Fibroblast of villous mesenchyme (primary cell): ENCODE measurements at regions not wholly inside any gene's neighbourhood (a gene's known extent, or its start where the extent isn't known, plus 50 kb on each side); places are given as distances from the start of the nearest gene placed in this dataset.

Experiments used
- DNase-seq: peaks from one replicate; pipeline ENCODE4 v3.0.0-alpha.2; 2010; ENCODE audit warnings: low read depth
- H3K4me3 ChIP-seq: 2 replicates; pipeline ENCODE4 v1.5.1; 2011; ENCODE audit warnings: low read depth, mild to moderate bottlenecking, low read length
- TF ChIP-seq, protein P1 (sequence below): IDR thresholded peaks from 2 replicates; pipeline ENCODE4 v1.5.1; 2012; ENCODE audit warnings: low read depth, mild to moderate bottlenecking, low read length; ENCODE audit not compliant: insufficient read depth

GRCh38 chr6:165091121-165091785, 218.2 kb downstream of the C6orf118 start:
- TF ChIP-seq, protein P1, sequence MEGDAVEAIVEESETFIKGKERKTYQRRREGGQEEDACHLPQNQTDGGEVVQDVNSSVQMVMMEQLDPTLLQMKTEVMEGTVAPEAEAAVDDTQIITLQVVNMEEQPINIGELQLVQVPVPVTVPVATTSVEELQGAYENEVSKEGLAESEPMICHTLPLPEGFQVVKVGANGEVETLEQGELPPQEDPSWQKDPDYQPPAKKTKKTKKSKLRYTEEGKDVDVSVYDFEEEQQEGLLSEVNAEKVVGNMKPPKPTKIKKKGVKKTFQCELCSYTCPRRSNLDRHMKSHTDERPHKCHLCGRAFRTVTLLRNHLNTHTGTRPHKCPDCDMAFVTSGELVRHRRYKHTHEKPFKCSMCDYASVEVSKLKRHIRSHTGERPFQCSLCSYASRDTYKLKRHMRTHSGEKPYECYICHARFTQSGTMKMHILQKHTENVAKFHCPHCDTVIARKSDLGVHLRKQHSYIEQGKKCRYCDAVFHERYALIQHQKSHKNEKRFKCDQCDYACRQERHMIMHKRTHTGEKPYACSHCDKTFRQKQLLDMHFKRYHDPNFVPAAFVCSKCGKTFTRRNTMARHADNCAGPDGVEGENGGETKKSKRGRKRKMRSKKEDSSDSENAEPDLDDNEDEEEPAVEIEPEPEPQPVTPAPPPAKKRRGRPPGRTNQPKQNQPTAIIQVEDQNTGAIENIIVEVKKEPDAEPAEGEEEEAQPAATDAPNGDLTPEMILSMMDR: no peak
- H3K4me3 ChIP-seq: no peak overlapping the region
- peak; percentile 5 for DNase-seq

- TF ChIP-seq, protein P1: no peak
- no peak for DNase-seq
- no peak overlapping the region for H3K4me3 ChIP-seq
These were observed 219.2 kb downstream of the C6orf118 start for GRCh38 chr6:165090242-165090641.

GRCh38 chr6:165086814-165087213, 222.6 kb downstream of the C6orf118 start:
- TF ChIP-seq, protein P1: no peak
- no peak overlapping the region for H3K4me3 ChIP-seq
- no peak for DNase-seq

DNA sequence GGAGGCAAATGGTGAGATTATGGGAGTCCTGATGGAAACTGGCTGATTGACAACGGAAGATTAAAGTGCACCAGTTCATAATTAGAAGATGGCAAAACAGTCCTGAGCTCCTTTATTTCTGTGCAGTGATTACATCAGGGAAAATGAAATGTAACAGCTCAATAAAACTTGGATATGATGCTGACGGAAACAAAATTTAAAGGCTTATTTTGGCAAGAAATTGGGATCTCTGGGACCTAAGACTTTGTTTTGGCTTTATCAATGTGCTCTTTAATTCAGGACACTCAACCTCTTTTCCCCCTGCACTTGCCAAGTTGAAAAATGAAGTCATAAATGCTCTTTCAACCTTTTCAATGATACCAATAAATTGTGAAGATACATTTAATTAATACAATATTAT, 226.8 kb downstream of the C6orf118 start:
- no peak overlapping the region for H3K4me3 ChIP-seq
- no peak for DNase-seq
- TF ChIP-seq, protein P1: no peak

- H3K4me3 ChIP-seq: no peak overlapping the region
- no peak for DNase-seq
- TF ChIP-seq, protein P1: no peak
These were observed 227.4 kb downstream of the C6orf118 start for GRCh38 chr6:165081944-165082532.

GRCh38 chr6:165077876-165078275, 231.5 kb downstream of the C6orf118 start:
- TF ChIP-seq, protein P1: no peak
- no peak overlapping the region for H3K4me3 ChIP-seq
- no peak for DNase-seq
